SU-DHL-6 (cell line): ENCODE measurements at regions not wholly inside any gene's neighbourhood (a gene's known extent, or its start where the extent isn't known, plus 50 kb on each side); places are given as distances from the start of the nearest gene placed in this dataset.

Source experiments
- CTCF ChIP-seq: fragments of 200-600 bp; sonication (generic); IDR thresholded peaks from one replicate; pipeline ENCODE4 v1.5.1; 2017; ENCODE audit warnings: antibody characterized with exemption, mild to moderate bottlenecking, low read length, moderate library complexity; ENCODE audit not compliant: insufficient read depth, poor library complexity, severe bottlenecking
- EZH2phosphoT487 ChIP-seq: fragments of 200-600 bp; sonication (generic), shearing (Covaris generic); conservative IDR thresholded peaks from 2 replicates; pipeline ENCODE4 v1.6.1; 2018; ENCODE audit warnings: mild to moderate bottlenecking, antibody characterized with exemption, low read length, moderate library complexity, mixed read lengths

GRCh38 chr10:111551001-111551400, 474.2 kb downstream of the ADRA2A start:
- no peak for TF ChIP-seq CTCF
- no peak for TF ChIP-seq EZH2phosphoT487
